Calu3 (cell line): ENCODE measurements at regions not wholly inside any gene's neighbourhood (a gene's known extent, or its start where the extent isn't known, plus 50 kb on each side); places are given as distances from the start of the nearest gene placed in this dataset.

Experiments
- BruUV-seq: library from RNA; stranded (reverse); fragments of 400-500 nt; replicated peaks from 2 replicates; lab custom pipeline; 2021; lab: Mats Ljungman, UMichigan
- CTCF ChIA-PET: fragments of 300-600 bp; sonication (Branson Sonifier 250); formaldehyde crosslinking; loops from one replicate; lab custom pipeline; 2022; ENCODE audit warnings: antibody characterized with exemption; lab: Charles Lee
- DNase-seq: peaks from one replicate; pipeline ENCODE4 v3.0.0; 2022
- H3K27ac Mint-ChIP-seq: one replicate; pipeline ENCODE4 v1.8.0; 2022; ENCODE audit warnings: mixed read lengths; ENCODE audit not compliant: unreplicated experiment
- H3K27me3 Mint-ChIP-seq: one replicate; pipeline ENCODE4 v1.8.0; 2022; ENCODE audit warnings: mixed read lengths; ENCODE audit not compliant: unreplicated experiment
- H3K36me3 Mint-ChIP-seq: one replicate; pipeline ENCODE4 v1.8.0; 2022; ENCODE audit warnings: mild to moderate bottlenecking, moderate library complexity, mixed read lengths; ENCODE audit not compliant: insufficient read depth, unreplicated experiment
- H3K4me1 Mint-ChIP-seq: one replicate; pipeline ENCODE4 v1.8.0; 2022; ENCODE audit warnings: mild to moderate bottlenecking, low read depth, mixed read lengths; ENCODE audit not compliant: unreplicated experiment
- H3K4me3 Mint-ChIP-seq: one replicate; pipeline ENCODE4 v1.8.0; 2022; ENCODE audit warnings: mild to moderate bottlenecking, low read depth, moderate library complexity, mixed read lengths; ENCODE audit not compliant: unreplicated experiment
- H3K9me3 Mint-ChIP-seq: one replicate; pipeline ENCODE4 v1.8.0; 2022; ENCODE audit warnings: low read depth, mixed read lengths; ENCODE audit not compliant: unreplicated experiment
- intact Hi-C: fragments of 100-400 bp; cut with micrococcal nuclease; formaldehyde crosslinking; loops from one replicate; pipeline ENCODE4 v1.10.0; 2022; ENCODE audit not compliant: unreplicated experiment
- TF ChIP-seq, protein P1 (sequence below): fragments of 200-600 bp; IDR thresholded peaks from one replicate; pipeline ENCODE4 v1.8.0; 2022; ENCODE audit warnings: antibody characterized with exemption; ENCODE audit not compliant: unreplicated experiment

DNA sequence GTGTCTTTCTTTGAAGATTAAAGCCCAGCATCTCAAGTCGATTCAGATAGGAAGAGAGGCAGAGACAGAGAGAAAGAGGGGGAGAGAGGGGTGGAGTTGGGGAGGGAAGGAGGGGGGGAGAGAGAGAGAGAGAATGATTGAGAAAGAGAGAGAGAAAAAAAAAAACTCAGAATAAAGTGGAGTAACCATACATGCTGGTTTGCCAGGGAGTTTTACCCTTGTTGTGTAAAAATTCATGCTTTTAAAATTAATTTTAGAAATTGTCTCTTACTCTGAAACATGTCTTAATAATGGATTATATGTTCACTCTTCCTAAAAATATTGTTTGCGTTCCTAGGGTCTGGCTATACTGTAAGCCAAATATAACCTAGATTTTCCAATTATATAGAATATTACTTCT lies 908.5 kb downstream of the DSC3 start:
- no TSS peak for BruUV-seq
- Mint-ChIP-seq H3K36me3 (no peaks in the 10 kb centered on the region), H3K27me3 (no peaks in the 10 kb centered on the region), H3K27ac (no peak overlapping the region), H3K4me1 (no peaks in the 10 kb centered on the region), H3K9me3 (no peaks in the 10 kb centered on the region), H3K4me3 (no peak overlapping the region)
- DNase-seq: no peak
- intact Hi-C loops: no loop called here
- TF ChIP-seq, protein P1, sequence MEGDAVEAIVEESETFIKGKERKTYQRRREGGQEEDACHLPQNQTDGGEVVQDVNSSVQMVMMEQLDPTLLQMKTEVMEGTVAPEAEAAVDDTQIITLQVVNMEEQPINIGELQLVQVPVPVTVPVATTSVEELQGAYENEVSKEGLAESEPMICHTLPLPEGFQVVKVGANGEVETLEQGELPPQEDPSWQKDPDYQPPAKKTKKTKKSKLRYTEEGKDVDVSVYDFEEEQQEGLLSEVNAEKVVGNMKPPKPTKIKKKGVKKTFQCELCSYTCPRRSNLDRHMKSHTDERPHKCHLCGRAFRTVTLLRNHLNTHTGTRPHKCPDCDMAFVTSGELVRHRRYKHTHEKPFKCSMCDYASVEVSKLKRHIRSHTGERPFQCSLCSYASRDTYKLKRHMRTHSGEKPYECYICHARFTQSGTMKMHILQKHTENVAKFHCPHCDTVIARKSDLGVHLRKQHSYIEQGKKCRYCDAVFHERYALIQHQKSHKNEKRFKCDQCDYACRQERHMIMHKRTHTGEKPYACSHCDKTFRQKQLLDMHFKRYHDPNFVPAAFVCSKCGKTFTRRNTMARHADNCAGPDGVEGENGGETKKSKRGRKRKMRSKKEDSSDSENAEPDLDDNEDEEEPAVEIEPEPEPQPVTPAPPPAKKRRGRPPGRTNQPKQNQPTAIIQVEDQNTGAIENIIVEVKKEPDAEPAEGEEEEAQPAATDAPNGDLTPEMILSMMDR: no peak
- CTCF ChIA-PET: no interaction called here

DNA sequence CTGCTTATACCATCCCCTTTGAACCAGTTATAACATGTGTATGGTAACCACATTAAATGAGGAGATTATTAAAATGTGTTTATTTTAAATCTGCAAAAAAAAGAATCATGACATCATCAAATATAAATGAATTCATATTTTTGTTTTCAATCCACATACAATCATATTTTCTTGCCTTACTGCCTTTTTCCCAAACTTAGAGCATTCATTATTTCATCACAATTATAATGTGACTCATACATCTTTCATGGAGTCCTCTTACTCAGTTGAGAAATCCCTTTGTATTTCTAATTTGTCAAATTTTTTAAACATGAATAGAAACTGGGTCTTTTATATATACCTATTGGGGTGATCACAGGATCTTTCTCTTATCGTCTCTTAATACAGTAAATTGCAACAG lies 909.6 kb downstream of the DSC3 start:
- TF ChIP-seq, protein P1: no peak
- Mint-ChIP-seq H3K36me3 (no peaks in the 10 kb centered on the region), H3K9me3 (no peaks in the 10 kb centered on the region), H3K27ac (no peak overlapping the region), H3K27me3 (no peaks in the 10 kb centered on the region), H3K4me3 (no peak overlapping the region), H3K4me1 (peaks cover 9% of the 10 kb centered on the region)
- CTCF ChIA-PET: no interaction called here
- intact Hi-C loops: no loop called here
- BruUV-seq: no TSS peak
- DNase-seq: no peak

DNA sequence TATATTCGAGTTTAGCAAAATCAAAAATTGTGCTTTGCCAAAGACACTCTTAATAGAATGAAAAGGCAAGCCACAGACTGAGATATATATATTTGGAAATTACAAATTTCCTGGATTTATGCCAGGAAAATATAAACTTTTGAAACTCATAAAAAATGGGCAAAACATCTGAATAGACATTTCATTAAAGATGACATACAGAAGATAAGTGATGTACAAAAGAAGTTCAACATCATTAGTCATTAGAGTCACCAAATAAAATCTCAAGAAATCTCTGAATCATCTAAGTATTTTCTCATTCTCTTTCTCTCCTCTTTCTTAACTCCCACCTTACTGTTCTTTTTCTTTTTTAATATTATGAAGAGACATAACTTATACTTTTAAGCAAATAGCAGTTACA lies 921.1 kb downstream of the DSC3 start:
- CTCF ChIA-PET: no interaction called here
- H3K27ac Mint-ChIP-seq: no peak overlapping the region
- intact Hi-C loops: loop anchor here (10.0 kb wide), 1 partner anchor 57 kb away; no protein-coding TSS in a partner anchor

DNA sequence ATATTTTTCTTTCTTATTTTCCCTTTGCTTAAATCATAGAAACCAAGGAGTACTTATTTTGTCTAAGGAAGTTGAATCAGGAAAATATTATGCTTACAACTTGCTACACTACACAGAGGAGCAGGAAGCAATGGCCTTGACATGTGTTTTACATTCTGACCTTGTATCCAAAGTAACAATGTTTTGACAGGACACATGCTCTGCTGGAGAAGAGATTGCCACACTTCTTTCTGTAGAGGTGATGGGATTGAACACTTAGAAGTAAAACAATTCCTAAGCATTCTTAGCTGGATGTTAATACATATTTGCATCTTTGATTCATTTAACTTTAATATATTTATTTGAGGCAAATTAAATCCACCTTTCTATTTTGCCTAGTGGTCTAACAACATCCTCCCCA lies 929.1 kb downstream of the DSC3 start:
- Mint-ChIP-seq H3K4me1 (no peaks in the 10 kb centered on the region), H3K27ac (no peak overlapping the region), H3K36me3 (no peaks in the 10 kb centered on the region), H3K4me3 (no peak overlapping the region), H3K9me3 (no peaks in the 10 kb centered on the region), H3K27me3 (no peaks in the 10 kb centered on the region)
- TF ChIP-seq, protein P1: no peak
- DNase-seq: no peak
- CTCF ChIA-PET: no interaction called here
- intact Hi-C loops: no loop called here
- no TSS peak for BruUV-seq

More for the DNA sequence above, 921.1 kb downstream of the DSC3 start:
- Mint-ChIP-seq H3K27me3 (no peaks in the 10 kb centered on the region), H3K36me3 (no peaks in the 10 kb centered on the region), H3K4me1 (no peaks in the 10 kb centered on the region), H3K9me3 (peaks cover 3% of the 10 kb centered on the region), H3K4me3 (no peak overlapping the region)
- BruUV-seq: no TSS peak
- no peak for DNase-seq
- TF ChIP-seq, protein P1: no peak
